Cardiac muscle cell (in vitro differentiated cells and primary cell): ENCODE measurements at regions not wholly inside any gene's neighbourhood (a gene's known extent, or its start where the extent isn't known, plus 50 kb on each side); places are given as distances from the start of the nearest gene placed in this dataset.

Source experiments
- DNase-seq, 2 donors: peaks; one replicate each; pipeline versions ENCODE4 v3.0.0 to v3.0.0-alpha.2; 2010 to 2017; ENCODE audit warnings: low read depth in 1 of 2, low spot score in 1 of 2
- H3K27ac ChIP-seq: fragments of 200-600 bp; sonication (generic); 2 replicates; pipeline ENCODE4 v1.5.1; 2016
- H3K27me3 ChIP-seq: fragments of 200-600 bp; sonication (generic); 2 replicates; pipeline ENCODE4 v1.6.0; 2016; ENCODE audit warnings: control low read depth
- H3K36me3 ChIP-seq: fragments of 200-600 bp; sonication (generic); 2 replicates; pipeline ENCODE4 v1.5.1; 2016; ENCODE audit warnings: control low read depth
- H3K4me1 ChIP-seq: fragments of 200-600 bp; sonication (generic); 2 replicates; pipeline ENCODE4 v1.8.1; 2017; ENCODE audit warnings: low read depth, mild to moderate bottlenecking, mixed run types
- H3K4me3 ChIP-seq: fragments of 200-600 bp; sonication (generic); 2 replicates; pipeline ENCODE4 v1.5.1; 2016; ENCODE audit warnings: mild to moderate bottlenecking
- H3K9me3 ChIP-seq: fragments of 200-600 bp; sonication (generic); 2 replicates; pipeline ENCODE4 v1.5.1; 2017; ENCODE audit warnings: low read depth, mild to moderate bottlenecking, control low read depth
- CTCF ChIP-seq: IDR thresholded peaks from 2 replicates; pipeline ENCODE4 v1.5.1; 2012; ENCODE audit warnings: low read depth, mild to moderate bottlenecking, low read length

- H3K4me1 ChIP-seq: no peaks in the 10 kb centered on the region
- no peak for DNase-seq
- TF ChIP-seq CTCF: no peak
Observed at GRCh38 chr16:73978407-73978784, 318.2 kb upstream of the PSMD7 start.

DNA sequence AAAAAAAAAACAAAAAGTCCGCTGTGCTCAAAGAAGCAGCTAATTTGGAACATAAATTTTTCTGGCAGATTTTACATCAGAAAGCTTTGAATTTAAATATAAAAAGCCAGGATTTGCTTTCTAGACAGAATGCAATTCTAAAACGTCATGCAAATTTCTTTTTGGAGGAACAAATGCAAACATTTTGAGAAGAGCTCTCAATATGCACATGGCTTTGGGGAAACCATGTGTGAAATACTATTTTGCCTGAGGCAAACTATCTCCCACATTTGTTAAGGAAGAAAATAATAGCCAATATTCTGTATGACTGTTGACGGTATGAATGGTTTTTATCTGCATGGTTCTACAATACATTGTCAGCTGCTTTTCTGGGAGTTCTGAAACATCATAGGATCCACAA is 320.0 kb upstream of the PSMD7 start:
- no peak overlapping the region for H3K27ac ChIP-seq
- H3K4me1 ChIP-seq: no peaks in the 10 kb centered on the region
- TF ChIP-seq CTCF: no peak
- H3K27me3 ChIP-seq: no peaks in the 10 kb centered on the region
- DNase-seq: no peak
- no peaks in the 10 kb centered on the region for H3K36me3 ChIP-seq
- H3K4me3 ChIP-seq: no peak overlapping the region
- no peaks in the 10 kb centered on the region for H3K9me3 ChIP-seq

More at GRCh38 chr16:73978407-73978784, 318.2 kb upstream of the PSMD7 start:
- Histone ChIP-seq H3K36me3 (no peaks in the 10 kb centered on the region), H3K27ac (no peak overlapping the region), H3K9me3 (no peaks in the 10 kb centered on the region), H3K4me3 (no peak overlapping the region), H3K27me3 (no peaks in the 10 kb centered on the region)

DNA sequence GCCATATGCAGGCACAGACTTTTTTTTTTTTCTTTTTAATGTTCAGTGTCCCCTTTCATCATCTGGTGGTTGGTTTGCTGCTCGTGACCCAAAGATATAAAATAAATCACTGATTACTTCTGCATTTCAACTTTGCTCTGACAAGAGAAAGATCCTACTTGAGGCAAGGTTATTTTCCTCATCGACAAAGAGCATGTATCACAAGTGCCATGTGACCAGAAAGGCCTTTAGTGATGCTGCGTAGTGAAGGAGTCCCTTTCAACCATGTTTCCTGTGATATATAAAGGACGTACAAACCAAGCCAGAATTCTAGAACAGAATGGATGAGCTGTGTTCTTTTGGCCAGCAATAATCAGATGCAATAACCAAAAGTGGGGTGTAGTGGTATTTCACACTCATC is 323.4 kb upstream of the PSMD7 start:
- no peaks in the 10 kb centered on the region for H3K9me3 ChIP-seq
- no peaks in the 10 kb centered on the region for H3K4me1 ChIP-seq
- no peak for DNase-seq
- no peak overlapping the region for H3K4me3 ChIP-seq
- no peak for TF ChIP-seq CTCF
- H3K27me3 ChIP-seq: no peaks in the 10 kb centered on the region
- H3K27ac ChIP-seq: no peak overlapping the region
- H3K36me3 ChIP-seq: no peaks in the 10 kb centered on the region

DNA sequence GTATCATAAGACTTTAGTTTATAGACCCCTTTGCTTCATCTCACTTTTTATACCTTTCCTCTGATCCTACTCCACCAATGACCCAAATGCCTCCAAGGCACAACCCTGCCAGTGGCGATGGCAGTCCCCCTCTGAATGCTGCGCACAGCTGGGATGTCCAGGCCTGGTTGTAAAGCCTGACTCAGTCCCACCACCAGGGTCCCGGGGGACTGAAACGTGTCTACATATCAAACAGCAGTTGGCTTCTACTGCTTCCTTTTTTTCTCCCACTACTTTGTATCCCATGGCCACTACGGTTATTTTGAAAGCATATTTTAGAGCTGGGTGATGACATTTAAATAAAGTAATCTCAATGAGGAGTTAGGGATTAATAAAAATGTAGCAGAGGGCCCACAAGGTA is 329.8 kb upstream of the PSMD7 start:
- DNase-seq: no peak
- no peak overlapping the region for H3K27ac ChIP-seq
- H3K36me3 ChIP-seq: no peaks in the 10 kb centered on the region
- no peaks in the 10 kb centered on the region for H3K4me1 ChIP-seq
- H3K27me3 ChIP-seq: no peaks in the 10 kb centered on the region
- H3K4me3 ChIP-seq: no peak overlapping the region
- no peak for TF ChIP-seq CTCF
- no peaks in the 10 kb centered on the region for H3K9me3 ChIP-seq

DNA sequence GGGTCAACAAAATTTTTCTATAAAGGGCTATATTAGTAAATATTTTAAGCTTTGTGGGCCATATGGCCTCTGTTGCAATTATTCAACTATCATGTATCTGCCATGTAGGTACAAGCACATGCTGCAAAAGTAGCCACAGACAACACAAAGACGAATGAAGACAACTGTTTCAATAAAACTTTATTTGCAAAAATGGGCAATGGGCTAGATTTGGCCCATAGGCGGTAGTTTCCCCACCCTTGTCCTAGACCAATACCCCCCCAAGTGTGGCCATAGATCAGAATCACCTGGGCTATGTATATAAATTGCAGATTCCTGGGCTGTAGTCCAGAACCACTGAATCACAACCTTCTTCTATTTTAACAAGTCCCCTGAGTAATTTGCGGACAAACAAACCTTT is 331.0 kb upstream of the PSMD7 start:
- TF ChIP-seq CTCF: no peak
- H3K4me1 ChIP-seq: no peaks in the 10 kb centered on the region
- H3K4me3 ChIP-seq: no peak overlapping the region
- H3K27ac ChIP-seq: no peak overlapping the region
- no peaks in the 10 kb centered on the region for H3K27me3 ChIP-seq
- no peak for DNase-seq
- H3K9me3 ChIP-seq: no peaks in the 10 kb centered on the region
- H3K36me3 ChIP-seq: no peaks in the 10 kb centered on the region
